K562 (cell line): ENCODE measurements at regions not wholly inside any gene's neighbourhood (a gene's known extent, or its start where the extent isn't known, plus 50 kb on each side); places are given as distances from the start of the nearest gene placed in this dataset.

ENCODE experiments used
- ATAC-seq: fragments of 200-7000 bp; cut with Tn5 transposase; 3 replicates; pipeline ENCODE4 v1.9.1; 2020; ENCODE audit warnings: moderate library complexity
- BruUV-seq: library from RNA; stranded (reverse); fragments of 400-500 nt; replicated peaks from 2 replicates; lab custom pipeline; 2021; lab: Mats Ljungman, UMichigan
- CTCF ChIA-PET: fragments of 300-600 bp; formaldehyde crosslinking; extraction: SDS; loops from one replicate; lab custom pipeline; 2021; ENCODE audit warnings: low intra/inter-chr PET ratio; lab: Yijun Ruan, JAX
- POLR2A ChIA-PET: fragments of 300-600, 350-650 bp; sonication (Branson Sonifier 250); formaldehyde crosslinking; extraction: SDS; loops from one replicate; lab custom pipeline; 2021; ENCODE audit warnings: antibody characterized with exemption, inconsistent platforms; lab: Yijun Ruan, JAX
- DNase-seq, 4 experiments: peaks; one replicate each; pipeline versions ENCODE4 v3.0.0 to v3.0.0-alpha.2; 2011 to 2018; ENCODE audit warnings: low spot score in 3 of 4, mixed read lengths in 3 of 4; ENCODE audit errors: extremely low read depth in 1 of 4
- FAIRE-seq: peaks from 2 replicates; lab custom pipeline; 2011; peaks lifted over from hg19 to GRCh38; lab: Jason Lieb, UNC
- H2AFZ ChIP-seq: 2 replicates; pipeline ENCODE4 v1.6.0; 2011; ENCODE audit warnings: low read depth, low read length, control low read depth, inconsistent platforms
- H3K27ac ChIP-seq: fragments of 200-600 bp; 3 replicates; pipeline ENCODE4 v1.8.0; 2011; ENCODE audit warnings: low read depth, mild to moderate bottlenecking, control low read depth, inconsistent platforms, low read length, moderate library complexity, mixed read lengths; ENCODE audit errors: extremely low read depth
- H3K27me3 ChIP-seq, 2 experiments: fragments of 300-600 bp in 1 of 2; 2 replicates in 1 of 2; 3 replicates in 1 of 2; pipeline versions ENCODE4 v1.6.0 to v1.8.0; 2011; ENCODE audit warnings: inconsistent platforms in 2 of 2, low read length in 2 of 2, mild to moderate bottlenecking in 1 of 2, mixed read lengths in 1 of 2, moderate library complexity in 1 of 2; ENCODE audit not compliant: control insufficient read depth in 2 of 2, insufficient read depth in 2 of 2
- H3K36me3 ChIP-seq: fragments of 300-600 bp; 3 replicates; pipeline ENCODE4 v1.8.0; 2011; ENCODE audit warnings: mild to moderate bottlenecking, low read length, inconsistent platforms; ENCODE audit not compliant: control insufficient read depth, insufficient read depth
- H3K4me1 ChIP-seq, 2 experiments: fragments of 200-600 bp in 1 of 2; replicated peaks in 1 of 2; 2 replicates in 1 of 2; 3 replicates in 1 of 2; pipeline versions ENCODE4 v1.5.1 to v1.8.0; 2011; ENCODE audit warnings: inconsistent platforms in 2 of 2, low read length in 2 of 2, mild to moderate bottlenecking in 1 of 2, mixed read lengths in 1 of 2, moderate library complexity in 1 of 2; ENCODE audit not compliant: control insufficient read depth in 2 of 2, insufficient read depth in 2 of 2
- H3K4me2 ChIP-seq: 2 replicates; pipeline ENCODE4 v1.6.1; 2011; ENCODE audit warnings: low read length, control low read depth, inconsistent platforms, mixed read lengths; ENCODE audit not compliant: insufficient read depth
- H3K4me3 ChIP-seq: fragments of 200-600 bp; sonication (generic), shearing (Covaris generic); 2 replicates; pipeline ENCODE4 v1.5.1; 2016; ENCODE audit warnings: control low read depth, inconsistent platforms
- H3K79me2 ChIP-seq: fragments of 200-600 bp; 3 replicates; pipeline ENCODE4 v1.8.0; 2011; ENCODE audit warnings: low read length, inconsistent platforms; ENCODE audit not compliant: control insufficient read depth, insufficient read depth
- H3K9ac ChIP-seq, 2 experiments: 2 replicates each; pipeline versions ENCODE4 v1.6.0 to v1.6.1; 2011; ENCODE audit warnings: low read depth in 2 of 2, low read length in 2 of 2, control low read depth in 1 of 2, inconsistent platforms in 1 of 2, mild to moderate bottlenecking in 1 of 2, mixed read lengths in 1 of 2; ENCODE audit not compliant: insufficient read depth in 1 of 2
- H3K9me1 ChIP-seq: one replicate; pipeline ENCODE4 v1.6.0; 2011; ENCODE audit warnings: inconsistent platforms, mild to moderate bottlenecking, low read length, moderate library complexity; ENCODE audit not compliant: control insufficient read depth, insufficient read depth
- H3K9me3 ChIP-seq: replicated peaks from 2 replicates; pipeline ENCODE4 v1.5.1; 2011; ENCODE audit warnings: low read depth, low read length, inconsistent platforms; ENCODE audit not compliant: control insufficient read depth, insufficient read depth
- H4K20me1 ChIP-seq: replicated peaks from 2 replicates; pipeline ENCODE4 v1.6.1; 2011; ENCODE audit warnings: low read length, inconsistent platforms, mixed read lengths; ENCODE audit not compliant: control insufficient read depth, insufficient read depth
- RAD51 ChIP-seq: fragments of 450-650 bp; IDR thresholded peaks from 2 replicates; pipeline ENCODE4 v1.7.1; 2016; ENCODE audit warnings: low read depth, mild to moderate bottlenecking, borderline replicate concordance
- ZC3H8 ChIP-seq: fragments of 450-650 bp; IDR thresholded peaks from 2 replicates; pipeline ENCODE4 v1.6.1; 2017
- ZNF12 ChIP-seq: sonication (generic); formaldehyde crosslinking; IDR thresholded peaks from 2 replicates; pipeline ENCODE4 v1.4.0; 2020; ENCODE audit warnings: mild to moderate bottlenecking, missing genetic modification reagents
- ZNF695 ChIP-seq: fragments of 450-650 bp; formaldehyde crosslinking; IDR thresholded peaks from 2 replicates; pipeline ENCODE4 v1.4.0; 2020; ENCODE audit warnings: mild to moderate bottlenecking, moderate library complexity
- WGBS: fragments of 100-300 bp; shearing (Covaris generic); methylation state at CpG from one replicate; pipeline ENCODE4 v1.1.6; 2016; ENCODE audit warnings: low coverage, mixed read lengths; ENCODE audit not compliant: insufficient coverage; ENCODE audit errors: missing lambda C conversion rate; 5-methylcytosine and 5-hydroxymethylcytosine counted together
- in situ Hi-C: fragments of 300-500 bp; cut with MboI; formaldehyde crosslinking; loops from 4 replicates; pipeline ENCODE4 v1.15.0; 2018; ENCODE audit warnings: inconsistent platforms, mixed read lengths
- intact Hi-C: fragments of 100-400 bp; cut with micrococcal nuclease; formaldehyde crosslinking; loops from 2 replicates; pipeline ENCODE4 v1.14.2; 2022
- TF ChIP-seq, protein P1 (sequence below): fragments of 450-650 bp; IDR thresholded peaks from 2 replicates; pipeline ENCODE4 v1.7.1; 2018; ENCODE audit warnings: mild to moderate bottlenecking, low read depth; ENCODE audit not compliant: partially characterized antibody

DNA sequence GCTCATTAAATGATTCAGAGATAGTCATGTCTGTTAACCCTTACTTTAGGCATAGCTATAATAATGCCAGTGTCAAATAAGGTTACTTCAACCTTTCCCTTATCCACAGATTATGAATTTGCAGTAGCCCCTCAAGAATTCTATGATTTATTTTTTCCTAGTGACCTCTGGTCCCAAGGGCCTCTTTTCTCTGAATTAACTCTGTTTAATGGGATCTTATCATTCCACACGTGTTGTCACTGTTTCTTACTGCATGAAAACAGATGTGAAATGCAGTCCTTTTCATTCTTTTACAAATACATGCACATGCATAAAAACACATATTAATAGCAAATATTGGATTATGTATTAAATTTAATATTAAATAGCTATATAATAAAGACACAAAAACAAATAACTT is 667.7 kb upstream of the FOXG1 start:
- in situ Hi-C loops (no loop called here), intact Hi-C loops (no loop called here)
- no peak overlapping the region for H3K4me3 ChIP-seq
- no peak for DNase-seq
- H3K9me3 ChIP-seq: no peaks in the 10 kb centered on the region
- H2AFZ ChIP-seq: no peak overlapping the region
- CTCF ChIA-PET: no interaction called here
- 8% methylated on average over 1 of the region's 1 CpG for WGBS
- no peaks in the 10 kb centered on the region for H4K20me1 ChIP-seq
- H3K9me1 ChIP-seq: no peaks in the 10 kb centered on the region
- no peak overlapping the region for H3K9ac ChIP-seq
- H3K36me3 ChIP-seq: no peaks in the 10 kb centered on the region
- ATAC-seq: no peak
- no peaks in the 10 kb centered on the region for H3K4me1 ChIP-seq
- no peaks in the 10 kb centered on the region for H3K79me2 ChIP-seq
- no peak overlapping the region for H3K27ac ChIP-seq
- H3K27me3 ChIP-seq: no peaks in the 10 kb centered on the region
- TF ChIP-seq ZNF12 (CRISPR knock-in tag) (no peak), ZNF695 (CRISPR knock-in tag) (no peak), RAD51 (no peak), ZC3H8 (no peak)
- TF ChIP-seq, protein P1, sequence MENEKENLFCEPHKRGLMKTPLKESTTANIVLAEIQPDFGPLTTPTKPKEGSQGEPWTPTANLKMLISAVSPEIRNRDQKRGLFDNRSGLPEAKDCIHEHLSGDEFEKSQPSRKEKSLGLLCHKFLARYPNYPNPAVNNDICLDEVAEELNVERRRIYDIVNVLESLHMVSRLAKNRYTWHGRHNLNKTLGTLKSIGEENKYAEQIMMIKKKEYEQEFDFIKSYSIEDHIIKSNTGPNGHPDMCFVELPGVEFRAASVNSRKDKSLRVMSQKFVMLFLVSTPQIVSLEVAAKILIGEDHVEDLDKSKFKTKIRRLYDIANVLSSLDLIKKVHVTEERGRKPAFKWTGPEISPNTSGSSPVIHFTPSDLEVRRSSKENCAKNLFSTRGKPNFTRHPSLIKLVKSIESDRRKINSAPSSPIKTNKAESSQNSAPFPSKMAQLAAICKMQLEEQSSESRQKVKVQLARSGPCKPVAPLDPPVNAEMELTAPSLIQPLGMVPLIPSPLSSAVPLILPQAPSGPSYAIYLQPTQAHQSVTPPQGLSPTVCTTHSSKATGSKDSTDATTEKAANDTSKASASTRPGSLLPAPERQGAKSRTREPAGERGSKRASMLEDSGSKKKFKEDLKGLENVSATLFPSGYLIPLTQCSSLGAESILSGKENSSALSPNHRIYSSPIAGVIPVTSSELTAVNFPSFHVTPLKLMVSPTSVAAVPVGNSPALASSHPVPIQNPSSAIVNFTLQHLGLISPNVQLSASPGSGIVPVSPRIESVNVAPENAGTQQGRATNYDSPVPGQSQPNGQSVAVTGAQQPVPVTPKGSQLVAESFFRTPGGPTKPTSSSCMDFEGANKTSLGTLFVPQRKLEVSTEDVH: no peak
- POLR2A ChIA-PET: no interaction called here
- H3K4me2 ChIP-seq: no peak overlapping the region
- no peak for FAIRE-seq
- no TSS peak for BruUV-seq
